Ammon's horn (tissue), 1 donor: ENCODE measurements at regions not wholly inside any gene's neighbourhood (a gene's known extent, or its start where the extent isn't known, plus 50 kb on each side); places are given as distances from the start of the nearest gene placed in this dataset.

ENCODE experiments used
- DNase-seq: peaks from one replicate; pipeline ENCODE4 v3.0.0-alpha.2; 2016; ENCODE audit warnings: low spot score

DNA sequence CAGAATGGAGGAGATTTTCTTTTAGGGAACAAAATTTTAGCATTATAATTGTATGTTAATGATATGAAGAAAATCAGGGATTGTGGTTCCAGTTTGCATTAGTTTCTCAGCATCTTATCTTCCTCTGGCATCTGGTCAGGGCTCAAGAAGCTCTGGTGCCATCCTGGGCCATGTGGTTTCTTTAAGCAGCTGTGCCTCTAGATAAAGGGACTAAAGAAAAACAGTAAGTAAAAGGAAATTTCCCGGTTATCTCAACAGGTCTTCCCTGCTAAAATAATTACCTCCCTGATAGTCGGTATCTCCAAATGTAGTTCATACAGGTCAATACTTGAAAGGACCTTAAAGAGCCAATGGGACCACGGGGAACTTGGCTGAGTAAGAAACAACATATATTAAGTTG lies 375.1 kb upstream of the RBMS3 start:
- DNase-seq, result no peak

DNA sequence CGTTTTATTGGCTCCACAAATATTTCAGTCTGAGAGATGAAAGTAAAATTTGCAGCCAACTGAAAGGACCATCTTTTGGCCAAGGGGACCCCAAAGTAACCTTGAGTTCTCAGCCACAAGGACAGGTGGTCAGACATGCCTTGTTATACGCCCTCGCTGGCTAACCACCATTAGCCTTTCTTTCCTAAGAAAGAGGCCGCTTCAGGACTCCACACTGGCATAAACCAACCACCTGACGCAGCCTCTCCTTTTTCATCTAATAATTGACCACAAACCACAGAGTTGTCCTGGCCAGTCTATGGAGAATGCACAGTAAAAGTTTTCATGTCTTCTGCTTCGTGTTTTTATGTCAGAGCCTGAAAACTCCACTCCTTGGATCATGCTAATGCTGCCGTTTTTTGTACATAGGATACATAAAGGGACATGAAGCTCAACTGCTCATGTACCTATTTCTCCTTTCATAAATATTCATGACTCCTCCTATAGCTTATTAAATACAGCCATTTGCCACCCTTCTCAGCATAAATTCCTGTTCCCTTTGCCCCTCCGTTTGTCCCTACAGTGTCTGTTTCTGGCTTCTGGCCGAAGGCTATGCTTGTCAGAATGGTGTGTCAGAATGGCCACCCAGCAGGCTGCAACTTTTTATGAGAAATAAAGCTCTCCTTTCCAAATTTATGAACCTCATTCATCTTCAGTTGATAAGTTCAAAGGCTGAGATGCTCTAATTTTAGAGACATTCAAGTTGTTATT lies 374.1 kb upstream of the RBMS3 start:
- DNase-seq, result no peak

DNA sequence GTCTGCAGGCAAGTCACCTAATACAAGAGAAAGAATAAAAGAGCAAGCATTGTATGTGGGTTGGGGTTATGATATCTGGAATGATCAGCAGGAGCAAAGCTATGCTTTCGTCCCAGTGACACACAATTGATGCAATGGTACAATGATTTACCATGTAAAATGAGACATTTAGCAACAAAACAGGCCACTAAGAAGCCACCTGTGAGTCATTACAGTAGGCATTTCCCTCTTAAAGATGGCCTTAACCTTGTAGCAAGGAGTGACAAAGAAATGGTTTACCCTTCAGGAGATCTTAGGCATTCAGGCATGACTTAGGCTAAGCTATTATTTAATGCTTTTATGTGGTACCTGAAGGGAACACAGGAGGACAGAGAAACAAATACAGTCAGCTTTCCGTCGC lies 373.3 kb upstream of the RBMS3 start:
- no peak for DNase-seq

DNA sequence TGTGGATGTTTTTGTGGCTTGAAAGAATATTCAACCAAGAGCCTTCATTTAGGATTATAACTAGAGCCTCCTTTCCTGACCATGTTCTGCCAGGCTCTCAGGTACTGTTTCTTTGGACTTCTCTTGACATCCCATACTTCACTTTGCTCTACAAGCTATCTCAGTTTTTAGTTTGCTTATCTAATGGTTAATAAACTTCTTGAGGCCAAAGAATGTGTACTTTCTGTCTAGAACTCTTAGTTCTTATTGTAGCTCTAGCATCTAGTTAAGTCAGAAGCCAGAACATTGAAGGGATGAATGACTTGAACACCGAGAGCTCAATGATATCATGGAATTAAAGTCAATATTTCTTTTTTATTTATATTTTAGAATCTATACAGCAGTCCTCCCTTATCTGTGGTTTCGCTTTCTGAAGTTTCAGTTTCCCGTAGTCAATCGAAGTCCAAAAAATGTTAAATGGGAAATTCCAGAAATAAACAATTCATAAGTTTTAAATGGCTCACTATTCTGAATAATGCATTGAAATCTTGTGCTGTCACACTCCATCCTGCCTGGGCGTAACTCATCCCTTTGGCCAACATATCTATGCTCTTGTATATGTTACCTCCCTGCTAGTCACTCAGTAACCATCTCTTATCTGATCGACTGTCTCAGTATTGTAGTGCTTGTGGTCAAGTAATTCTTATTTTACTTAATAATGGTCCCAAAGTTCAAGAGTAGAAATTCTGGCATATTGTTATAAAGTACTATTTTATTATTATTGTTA lies 368.6 kb upstream of the RBMS3 start:
- no peak for DNase-seq

DNA sequence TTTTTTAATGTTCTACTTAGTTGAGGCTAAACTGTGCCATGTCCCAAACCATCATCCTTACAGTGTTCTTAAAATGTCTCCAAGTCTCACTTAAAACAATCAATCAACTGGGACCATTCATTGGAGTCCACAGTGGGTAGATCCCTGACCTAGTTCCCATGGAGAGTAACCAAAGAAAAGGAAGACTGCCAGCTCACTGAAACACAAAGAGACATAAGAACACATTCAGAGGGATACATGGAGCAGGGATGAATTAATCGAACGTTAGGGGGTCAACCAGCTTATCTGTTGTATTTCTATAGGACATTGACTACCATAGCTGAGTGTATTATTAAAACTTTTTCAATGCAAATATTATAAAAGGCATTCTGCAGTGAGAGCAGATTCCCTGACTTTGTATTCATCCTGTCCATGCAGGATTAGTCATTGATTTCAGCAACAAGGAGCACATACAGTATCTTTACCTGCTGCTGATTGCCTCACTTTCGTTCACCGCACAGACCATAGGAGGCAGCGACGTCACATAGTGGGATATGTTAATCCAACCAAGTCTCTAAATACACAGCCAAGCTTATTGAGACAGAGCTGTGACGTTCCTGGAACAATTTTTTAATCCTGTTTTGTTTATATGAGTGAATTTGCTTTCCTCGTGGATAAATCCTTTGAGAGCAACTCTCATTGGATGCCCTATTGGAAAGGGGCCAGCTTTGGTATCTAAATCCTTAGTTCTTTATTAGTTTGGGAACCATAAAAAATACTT lies 364.9 kb upstream of the RBMS3 start:
- DNase-seq, result peak; percentile 37

DNA sequence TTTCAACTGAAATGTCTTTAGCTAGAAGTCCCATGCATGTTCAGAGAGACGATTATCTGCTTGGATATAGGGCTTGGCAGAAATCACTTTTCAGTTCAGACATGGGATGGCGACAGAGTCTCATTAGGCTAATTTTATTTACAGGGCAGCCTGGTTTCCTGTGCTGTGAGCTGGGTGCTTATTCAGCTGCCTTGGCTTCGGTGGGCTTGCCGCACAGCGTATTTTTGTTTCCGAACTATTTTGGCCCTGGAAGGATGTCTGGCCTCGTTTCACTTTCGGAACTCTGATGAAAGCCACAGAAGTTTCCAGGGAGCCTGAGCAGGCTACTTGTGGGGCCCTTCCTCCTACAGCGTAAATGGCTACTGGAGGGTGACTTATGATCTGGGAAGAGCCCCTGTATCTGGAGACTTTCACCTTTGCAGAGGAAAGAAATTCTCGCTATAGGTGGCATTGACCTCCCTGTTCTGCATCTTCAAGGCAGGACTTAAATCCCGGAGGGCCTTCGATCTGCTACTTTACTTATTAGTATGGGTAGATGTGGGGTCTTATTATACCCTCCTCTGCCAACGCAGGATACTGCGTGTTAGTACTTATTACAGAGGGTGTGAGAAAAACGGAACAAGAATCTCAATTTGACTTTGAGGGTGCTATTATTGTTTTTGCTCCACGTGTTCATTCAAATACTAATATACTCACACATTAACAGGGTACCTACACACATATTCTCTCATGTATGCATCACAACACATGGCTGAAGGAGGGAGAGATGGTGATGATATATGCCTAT lies 364.0 kb upstream of the RBMS3 start:
- DNase-seq, result peak; percentile 84

DNA sequence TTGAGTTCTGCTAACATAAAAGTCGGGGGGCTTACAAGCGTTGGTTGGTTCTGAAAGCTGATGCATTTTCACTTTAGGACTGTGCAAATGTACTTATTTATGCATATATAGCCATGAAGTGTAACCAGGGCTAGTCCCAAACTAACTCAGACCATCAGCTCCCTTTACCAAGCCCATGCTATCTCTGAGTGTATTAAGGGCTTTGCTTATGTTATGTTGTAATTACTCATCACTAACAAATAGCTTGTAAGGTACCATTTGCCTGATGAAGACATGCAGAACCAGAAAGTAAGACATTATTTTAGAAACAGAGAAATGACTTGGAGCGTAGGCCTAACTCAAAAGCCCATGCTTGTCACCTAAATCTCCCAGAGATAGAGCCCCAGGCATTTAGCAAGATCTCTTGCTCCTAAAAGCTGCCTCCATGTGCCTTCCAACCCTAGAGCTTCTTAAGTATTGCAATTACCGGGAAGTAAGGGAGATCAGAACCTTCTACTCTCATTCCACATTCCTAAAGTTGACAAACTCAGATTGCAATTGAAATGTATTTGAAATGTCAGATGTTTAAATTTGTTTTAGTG lies 362.9 kb upstream of the RBMS3 start:
- DNase-seq, result no peak

DNA sequence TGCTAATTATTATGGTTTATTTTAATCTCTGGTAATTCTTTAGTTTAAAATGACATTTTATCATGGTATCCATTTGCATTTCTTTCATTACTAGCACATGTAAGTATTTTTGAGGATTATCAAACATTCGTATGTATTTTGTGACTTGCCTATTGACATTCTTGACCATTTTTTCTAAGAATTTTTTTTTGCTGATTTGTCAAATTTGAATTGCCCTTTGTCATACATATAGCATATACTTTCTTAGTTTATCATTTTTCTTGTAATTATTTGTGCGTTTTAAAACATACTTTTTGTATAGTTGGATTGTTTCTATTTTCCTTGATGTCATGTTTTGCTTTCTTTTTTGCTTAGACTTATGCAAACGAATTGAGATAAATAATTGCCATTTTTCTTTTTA lies 358.5 kb upstream of the RBMS3 start:
- DNase-seq, result no peak

DNA sequence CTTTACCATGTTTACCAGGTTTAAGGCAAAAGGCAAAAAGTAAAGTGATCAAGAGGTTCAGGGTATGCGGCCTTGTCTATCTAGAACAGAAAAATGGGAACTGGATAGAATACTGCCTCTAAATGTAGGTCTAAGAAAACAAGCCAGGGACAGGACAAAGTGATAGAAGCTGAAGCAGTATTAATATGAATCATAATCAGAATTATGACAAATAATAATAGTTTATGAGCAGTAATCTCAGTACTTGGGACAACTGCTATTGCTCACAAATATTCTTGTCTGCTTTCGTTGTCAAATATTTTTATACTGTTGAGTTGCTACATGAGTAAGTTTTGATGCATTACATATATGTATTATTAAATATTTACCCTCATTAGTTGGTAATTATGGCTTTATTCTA lies 356.9 kb upstream of the RBMS3 start:
- DNase-seq, result no peak

DNA sequence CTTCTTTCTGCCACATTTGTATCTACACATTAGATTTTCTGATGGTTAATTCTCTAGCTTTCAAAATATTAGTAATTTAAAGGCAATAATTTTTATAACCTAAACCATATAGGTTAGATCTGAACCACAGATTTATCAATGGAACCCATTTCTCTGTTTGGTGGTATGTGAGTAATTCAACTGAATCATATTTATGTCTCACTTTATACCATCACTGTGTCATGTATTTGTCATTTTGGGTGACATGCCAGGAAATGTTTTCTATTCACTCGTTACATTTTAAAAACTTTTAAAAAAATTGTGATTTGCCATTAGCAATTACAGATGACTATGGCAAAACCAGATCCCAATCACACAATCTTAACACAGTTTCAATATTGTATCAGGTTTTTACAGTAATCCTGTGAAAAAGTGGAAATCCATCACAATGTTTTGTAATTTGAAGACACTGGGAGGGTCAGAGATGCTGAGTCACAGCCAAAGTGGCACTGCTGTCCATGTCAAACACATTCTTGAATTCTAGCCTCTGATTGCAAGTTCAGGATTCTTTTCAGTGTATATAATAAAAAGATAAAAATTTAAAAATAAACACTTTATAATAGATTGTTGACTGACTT lies 356.0 kb upstream of the RBMS3 start:
- DNase-seq, result no peak

DNA sequence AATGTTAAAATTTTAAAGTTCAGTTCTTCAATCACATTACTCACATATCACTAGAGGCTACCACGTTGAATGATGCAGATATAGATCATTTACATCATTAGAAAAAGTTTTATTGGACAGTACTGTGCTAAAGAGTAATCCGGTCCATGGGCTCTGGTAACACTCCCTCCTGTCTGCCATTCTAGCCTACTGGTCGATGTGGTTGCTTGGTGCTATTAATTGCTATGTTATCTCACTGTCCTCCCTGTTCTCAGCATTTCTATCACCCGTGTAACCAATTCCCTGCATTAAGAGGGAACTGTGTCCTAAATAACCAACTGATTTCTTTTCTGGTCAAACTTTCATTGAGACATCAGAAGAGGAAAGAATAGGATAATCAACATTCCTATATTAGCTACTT lies 347.5 kb upstream of the RBMS3 start:
- no peak for DNase-seq

DNA sequence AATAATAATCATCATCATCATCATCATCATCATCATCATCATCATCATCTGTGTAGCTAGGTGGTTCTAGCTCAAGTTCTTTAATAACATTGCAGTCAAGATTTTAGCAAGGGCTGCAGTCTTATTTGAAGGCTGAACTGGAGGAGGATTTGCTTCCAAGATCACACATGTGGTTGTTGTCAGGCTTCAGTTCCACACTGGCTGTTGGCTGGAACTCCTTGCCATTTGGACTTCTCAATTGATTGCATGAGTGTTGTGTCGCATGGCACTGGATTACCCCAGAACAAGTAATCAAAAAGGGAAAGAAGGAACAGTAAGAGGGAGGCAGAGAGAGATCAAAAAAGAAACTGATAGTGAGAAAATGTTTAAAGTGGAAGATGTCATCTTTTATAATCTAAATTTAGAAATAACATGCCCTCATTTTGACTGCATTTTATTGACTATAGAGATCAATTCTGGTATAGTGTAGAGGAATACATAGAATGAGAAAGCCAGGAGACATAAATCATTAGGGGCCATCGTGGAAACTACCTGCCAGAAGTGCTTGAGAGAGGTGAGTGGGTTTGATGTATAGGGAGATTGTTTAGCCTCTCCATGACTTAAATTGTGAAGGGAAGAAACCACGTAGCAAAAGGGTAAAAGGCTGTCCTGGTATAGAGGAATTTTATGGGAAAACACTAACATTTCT lies 346.6 kb upstream of the RBMS3 start:
- DNase-seq, result no peak

DNA sequence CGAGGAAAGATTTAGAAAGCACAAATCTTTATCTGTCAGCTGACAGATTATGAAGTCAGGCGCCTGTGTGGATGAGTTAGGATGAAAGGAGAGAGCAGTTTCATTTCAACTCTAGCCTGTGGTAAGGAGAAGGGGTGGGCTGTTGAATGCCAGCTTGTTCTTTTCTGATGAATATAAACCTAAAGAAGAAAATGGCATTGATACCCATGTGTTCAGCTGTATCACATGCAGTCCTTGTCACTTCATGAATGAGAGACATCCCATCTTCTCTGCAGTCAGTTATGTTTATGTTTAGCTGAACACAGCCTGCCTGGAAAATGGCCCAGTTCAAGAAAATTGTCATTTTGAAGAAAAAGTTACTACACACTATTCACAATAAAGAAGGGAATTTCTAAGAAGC lies 345.7 kb upstream of the RBMS3 start:
- no peak for DNase-seq

DNA sequence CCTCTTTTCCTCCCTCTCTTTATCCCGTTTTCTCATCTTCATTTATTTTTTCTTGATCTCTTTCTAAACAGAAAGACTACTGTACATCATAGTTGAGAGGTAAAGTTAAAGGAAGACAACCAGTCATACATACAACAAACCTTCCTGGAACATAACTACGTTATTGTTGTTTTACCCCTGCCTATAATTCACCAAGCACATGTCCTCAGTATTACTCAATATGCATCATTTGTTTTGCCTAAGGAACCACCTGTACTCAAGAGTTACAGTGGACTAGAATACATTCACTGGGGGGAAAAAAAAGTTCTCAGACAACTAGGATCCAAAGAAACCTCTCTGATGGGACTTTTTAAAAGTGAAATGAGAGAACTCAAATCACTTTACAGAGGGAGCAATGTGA lies 344.7 kb upstream of the RBMS3 start:
- DNase-seq, result no peak

DNA sequence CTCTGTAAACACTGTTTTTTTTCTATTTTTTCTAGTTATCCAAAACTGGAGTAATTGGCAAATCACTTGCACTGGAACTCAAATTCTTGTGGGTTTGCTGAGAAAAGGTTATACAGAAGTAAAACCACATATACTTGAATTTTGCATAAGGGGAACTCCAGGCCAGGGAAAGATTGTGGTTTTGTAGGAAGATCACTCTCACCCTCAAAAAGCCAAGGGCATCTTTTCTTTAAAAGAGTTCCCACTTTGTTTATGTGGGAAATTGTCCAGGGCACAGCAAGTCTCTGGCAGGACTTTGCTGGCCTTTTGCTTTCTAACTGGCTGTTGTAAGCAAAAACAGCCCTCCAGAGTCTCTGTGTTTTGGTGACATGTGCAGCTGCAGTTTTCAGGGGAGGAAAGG lies 340.3 kb upstream of the RBMS3 start:
- DNase-seq, result peak; percentile 65

DNA sequence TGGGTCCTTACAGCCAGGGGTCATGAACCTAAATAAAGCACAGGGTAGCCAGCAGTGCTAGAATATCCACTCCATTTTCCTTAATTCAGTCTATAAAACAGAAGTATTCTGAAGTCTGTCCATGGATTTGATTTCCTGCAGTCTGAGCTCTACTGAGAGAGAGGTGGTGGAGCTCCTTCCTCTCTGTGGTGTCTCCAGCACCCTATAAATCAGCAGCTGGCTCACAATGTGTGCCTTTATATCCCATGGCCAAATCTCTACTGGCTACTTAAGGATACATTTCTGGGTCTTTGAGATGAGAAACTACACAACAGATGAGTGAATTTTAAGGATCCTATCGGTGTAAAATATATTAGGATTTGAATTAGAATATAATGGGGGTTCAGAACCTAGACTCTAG lies 339.9 kb upstream of the RBMS3 start:
- DNase-seq, result no peak

DNA sequence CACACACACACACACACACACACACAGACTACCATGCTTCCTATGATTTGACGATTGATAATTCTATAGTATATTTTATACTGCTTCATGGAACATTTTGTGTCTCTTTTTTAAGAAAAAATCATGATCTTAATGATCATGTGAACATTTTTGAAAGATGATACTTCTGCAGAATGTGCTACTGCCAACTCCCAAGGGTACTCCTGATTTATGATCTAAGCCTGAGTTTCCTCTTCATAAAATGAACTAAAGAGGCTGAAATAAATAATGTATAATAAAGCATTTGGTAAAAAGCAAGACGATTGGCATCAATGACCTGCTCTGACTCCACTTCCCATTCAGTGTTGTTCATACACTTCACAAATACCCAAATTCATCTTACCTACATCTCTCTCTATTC lies 333.8 kb upstream of the RBMS3 start:
- no peak for DNase-seq

DNA sequence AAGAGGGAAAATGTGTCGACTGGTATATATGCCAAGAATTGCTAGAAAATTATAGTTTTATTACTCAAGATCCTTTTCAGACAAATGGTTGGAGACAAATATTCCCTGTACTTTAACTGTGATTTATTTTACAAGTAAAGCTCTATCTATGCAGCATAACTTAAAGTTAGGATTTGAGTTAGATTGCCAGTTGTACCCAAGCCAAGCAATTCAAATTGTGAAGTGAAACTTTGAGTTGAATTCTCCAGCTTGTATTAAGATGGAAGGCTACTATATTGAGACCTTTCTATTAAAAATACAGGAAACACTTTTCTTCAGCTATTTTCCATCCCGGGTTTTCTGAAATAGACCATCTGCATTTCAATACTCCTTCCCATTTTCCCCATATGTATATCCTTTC lies 333.1 kb upstream of the RBMS3 start:
- DNase-seq, result no peak

DNA sequence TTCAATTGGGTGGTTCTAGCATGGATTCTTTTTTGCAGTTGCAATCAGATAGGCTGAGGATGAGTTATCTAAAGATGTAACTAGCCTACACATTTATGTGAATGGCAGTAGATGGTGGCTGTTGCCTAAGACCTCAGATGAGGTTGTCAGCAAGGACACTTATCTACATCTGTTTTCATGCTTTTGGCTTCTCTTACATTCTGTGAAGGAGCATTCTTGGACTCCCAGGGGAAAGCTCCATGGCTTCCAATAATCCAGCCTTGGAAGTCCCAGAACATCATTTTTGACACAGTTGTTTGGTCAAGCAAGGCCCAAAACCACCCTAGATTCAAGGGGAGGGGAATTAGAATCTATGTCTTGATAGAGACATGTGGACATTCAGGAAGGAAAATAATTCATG lies 332.2 kb upstream of the RBMS3 start:
- DNase-seq, result no peak

DNA sequence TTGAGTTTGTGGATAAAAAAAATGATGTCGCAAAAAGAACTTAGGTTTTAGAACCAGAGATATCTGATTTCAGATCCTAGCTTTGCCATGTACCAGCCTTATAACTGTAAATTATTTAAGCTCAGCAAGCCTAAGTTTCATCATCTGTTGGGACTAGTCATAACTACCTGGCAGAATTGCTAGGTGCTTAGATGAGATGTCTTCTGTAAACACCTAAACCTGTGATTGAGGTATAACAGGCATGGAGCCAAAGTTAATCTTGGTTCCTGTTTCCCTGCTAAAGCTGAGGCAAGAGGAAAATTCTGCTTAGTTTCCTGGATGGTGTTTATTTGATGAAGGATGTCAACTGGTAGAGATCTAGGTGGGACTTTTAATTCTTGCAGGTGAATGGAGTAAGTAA lies 331.3 kb upstream of the RBMS3 start:
- no peak for DNase-seq

DNA sequence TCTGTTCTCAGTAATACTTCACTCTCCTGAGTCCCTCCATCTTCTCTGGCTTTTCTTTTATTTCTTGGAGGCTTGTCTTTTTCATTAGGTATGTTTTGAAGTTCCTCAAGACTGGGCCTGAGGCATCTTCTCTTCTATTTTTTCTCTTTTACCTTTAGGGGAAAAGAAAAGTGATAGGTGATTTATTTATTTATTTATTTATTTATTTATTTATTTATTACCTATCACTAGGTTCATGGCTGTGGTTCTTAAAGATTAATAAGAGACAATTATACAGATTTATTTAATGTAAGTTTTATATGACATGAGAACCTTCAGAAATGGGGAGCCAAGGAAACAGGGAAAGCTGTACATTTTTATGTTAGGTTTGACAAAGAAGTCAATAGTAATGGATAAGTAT lies 330.3 kb upstream of the RBMS3 start:
- DNase-seq, result no peak
